Upper lobe of right lung (tissue), 1 donor: ENCODE measurements at regions not wholly inside any gene's neighbourhood (a gene's known extent, or its start where the extent isn't known, plus 50 kb on each side); places are given as distances from the start of the nearest gene placed in this dataset.

Source experiments
- ATAC-seq: fragments of 200-7000 bp; cut with Tn5 transposase; one replicate; pipeline ENCODE4 v1.9.1; 2020; ENCODE audit warnings: mild to moderate bottlenecking, moderate library complexity
- DNase-seq: peaks from one replicate; pipeline ENCODE4 v3.0.0-alpha.2; 2020
- H3K27ac ChIP-seq: fragments of 200-600 bp; one replicate; pipeline ENCODE4 v1.8.0; 2022
- H3K27me3 ChIP-seq: fragments of 200-600 bp; one replicate; pipeline ENCODE4 v1.8.0; 2022; ENCODE audit warnings: mild to moderate bottlenecking
- H3K36me3 ChIP-seq: fragments of 200-600 bp; one replicate; pipeline ENCODE4 v1.8.0; 2022
- H3K4me1 ChIP-seq: fragments of 200-600 bp; one replicate; pipeline ENCODE4 v1.8.0; 2022
- H3K4me3 ChIP-seq: fragments of 200-600 bp; one replicate; pipeline ENCODE4 v1.8.0; 2022; ENCODE audit warnings: mild to moderate bottlenecking
- H3K9me3 ChIP-seq: fragments of 200-600 bp; one replicate; pipeline ENCODE4 v1.8.0; 2022
- CTCF ChIP-seq: fragments of 200-600 bp; IDR thresholded peaks from one replicate; pipeline ENCODE4 v1.8.0; 2022; ENCODE audit warnings: antibody characterized with exemption
- intact Hi-C: fragments of 100-400 bp; cut with DNase I; formaldehyde crosslinking; loops from one replicate; pipeline ENCODE4 v1.11.0; 2022
- donor health status: DM: no; HTN: yes; CAD: no; lungs with severe emphysema.

- H3K27me3 ChIP-seq: no peaks in the 10 kb centered on the region
- H3K4me3 ChIP-seq: no peak overlapping the region
- TF ChIP-seq CTCF: no peak
- DNase-seq (no peak), ATAC-seq (no peak)
- H3K27ac ChIP-seq: no peak overlapping the region
- no peaks in the 10 kb centered on the region for H3K4me1 ChIP-seq
- H3K9me3 ChIP-seq: no peaks in the 10 kb centered on the region
- intact Hi-C loops: no loop called here
- no peaks in the 10 kb centered on the region for H3K36me3 ChIP-seq
These were observed 161.2 kb downstream of the IRX5 start for GRCh38 chr16:55091871-55092230.

DNA sequence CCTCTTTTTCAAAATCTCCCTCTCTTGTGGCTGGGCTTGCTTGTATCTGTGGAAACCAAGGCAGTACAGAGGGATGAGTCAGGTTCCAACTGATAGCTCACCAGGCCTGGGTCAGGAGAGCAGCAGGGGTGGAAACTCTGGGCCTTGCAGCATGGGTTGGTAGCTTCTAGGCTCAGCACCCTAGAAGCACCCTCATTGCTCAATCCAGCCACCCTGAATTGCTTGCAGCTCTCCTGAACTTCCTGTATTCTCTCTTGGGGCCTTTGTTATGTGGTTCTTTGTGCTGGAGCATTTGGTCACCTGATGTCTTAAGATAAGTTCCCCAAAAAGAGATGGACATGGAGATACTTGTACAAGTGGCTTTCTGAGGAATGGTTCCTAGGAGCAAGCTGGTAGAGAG is 169.4 kb downstream of the IRX5 start:
- TF ChIP-seq CTCF: no peak
- H3K4me1 ChIP-seq: no peaks in the 10 kb centered on the region
- H3K9me3 ChIP-seq: no peaks in the 10 kb centered on the region
- no peak overlapping the region for H3K4me3 ChIP-seq
- intact Hi-C loops: no loop called here
- DNase-seq (peak; percentile 20), ATAC-seq (peak; percentile 43)
- H3K27me3 ChIP-seq: no peaks in the 10 kb centered on the region
- no peak overlapping the region for H3K27ac ChIP-seq
- H3K36me3 ChIP-seq: no peaks in the 10 kb centered on the region

DNA sequence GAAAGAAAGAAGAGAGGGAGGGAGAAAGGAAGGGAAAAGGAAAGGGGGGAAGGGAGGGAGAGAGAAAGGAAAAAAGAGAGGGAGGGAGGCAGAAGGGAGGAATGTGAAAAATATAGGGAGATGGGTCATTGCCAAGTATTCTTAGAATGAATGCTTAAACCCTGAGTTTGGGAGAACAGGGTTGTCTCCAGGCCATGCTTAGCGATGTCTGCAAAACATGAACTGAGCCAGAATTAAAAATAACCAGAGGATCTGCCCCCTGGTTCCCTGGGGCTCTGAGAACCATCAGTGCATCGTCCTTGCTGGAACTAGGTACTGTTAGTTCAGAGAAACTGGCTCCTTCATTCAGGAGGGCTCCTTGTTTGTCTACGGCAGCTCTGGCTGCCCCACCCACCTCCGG is 170.4 kb downstream of the IRX5 start:
- TF ChIP-seq CTCF: no peak
- no peaks in the 10 kb centered on the region for H3K36me3 ChIP-seq
- DNase-seq: no peak
- H3K4me3 ChIP-seq: no peak overlapping the region
- no peaks in the 10 kb centered on the region for H3K4me1 ChIP-seq
- H3K9me3 ChIP-seq: no peaks in the 10 kb centered on the region
- H3K27ac ChIP-seq: no peak overlapping the region
- ATAC-seq: no peak
- intact Hi-C loops: no loop called here
- no peaks in the 10 kb centered on the region for H3K27me3 ChIP-seq

GRCh38 chr16:55102077-55102476 is 171.4 kb downstream of the IRX5 start:
- no peak overlapping the region for H3K27ac ChIP-seq
- no peak for DNase-seq
- H3K4me3 ChIP-seq: no peak overlapping the region
- TF ChIP-seq CTCF: no peak
- H3K9me3 ChIP-seq: no peaks in the 10 kb centered on the region
- H3K27me3 ChIP-seq: no peaks in the 10 kb centered on the region
- no peaks in the 10 kb centered on the region for H3K4me1 ChIP-seq
- intact Hi-C loops: no loop called here
- H3K36me3 ChIP-seq: no peaks in the 10 kb centered on the region
- ATAC-seq: no peak

GRCh38 chr16:55102531-55102930 is 171.9 kb downstream of the IRX5 start:
- Histone ChIP-seq H3K4me1 (no peaks in the 10 kb centered on the region), H3K27ac (no peak overlapping the region), H3K9me3 (no peaks in the 10 kb centered on the region), H3K36me3 (no peaks in the 10 kb centered on the region), H3K4me3 (no peak overlapping the region), H3K27me3 (no peaks in the 10 kb centered on the region)
- no peak for ATAC-seq
- TF ChIP-seq CTCF: no peak
- intact Hi-C loops: no loop called here
- no peak for DNase-seq

- intact Hi-C loops: no loop called here
- no peak for DNase-seq
- Histone ChIP-seq H3K27me3 (no peaks in the 10 kb centered on the region), H3K36me3 (no peaks in the 10 kb centered on the region), H3K9me3 (no peaks in the 10 kb centered on the region), H3K4me3 (no peak overlapping the region), H3K27ac (no peak overlapping the region), H3K4me1 (no peaks in the 10 kb centered on the region)
- no peak for TF ChIP-seq CTCF
- no peak for ATAC-seq
These were observed 177.2 kb downstream of the IRX5 start for GRCh38 chr16:55107851-55108250.
